HG03457 (cell line): ENCODE measurements at regions not wholly inside any gene's neighbourhood (a gene's known extent, or its start where the extent isn't known, plus 50 kb on each side); places are given as distances from the start of the nearest gene placed in this dataset.

Experiments used
- ATAC-seq: cut with Tn5 transposase; IDR thresholded peaks from one replicate; pipeline ENCODE4 v1.9.1; 2021; ENCODE audit warnings: moderate number of reproducible peaks; ENCODE audit not compliant: unreplicated experiment

DNA sequence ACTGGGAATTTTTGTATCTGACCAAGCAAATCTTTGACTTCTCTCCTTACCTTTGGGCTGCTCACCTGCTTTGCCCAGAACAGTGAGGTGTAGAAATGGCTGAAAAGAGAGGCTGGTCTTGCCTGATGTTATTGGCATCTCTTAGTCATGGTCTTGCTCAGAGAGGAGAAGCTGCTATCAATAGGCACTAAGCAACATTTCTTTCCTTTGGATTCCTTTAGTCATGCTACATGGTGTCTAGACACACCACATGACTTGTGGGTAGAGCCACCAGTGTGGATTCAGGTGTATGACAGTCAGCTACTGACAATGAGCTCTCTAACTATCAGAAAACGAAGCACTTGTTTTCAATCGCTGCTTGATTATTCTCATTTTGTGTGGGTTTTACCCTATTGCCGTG is 341.3 kb upstream of the DCC start:
- no peak for ATAC-seq

DNA sequence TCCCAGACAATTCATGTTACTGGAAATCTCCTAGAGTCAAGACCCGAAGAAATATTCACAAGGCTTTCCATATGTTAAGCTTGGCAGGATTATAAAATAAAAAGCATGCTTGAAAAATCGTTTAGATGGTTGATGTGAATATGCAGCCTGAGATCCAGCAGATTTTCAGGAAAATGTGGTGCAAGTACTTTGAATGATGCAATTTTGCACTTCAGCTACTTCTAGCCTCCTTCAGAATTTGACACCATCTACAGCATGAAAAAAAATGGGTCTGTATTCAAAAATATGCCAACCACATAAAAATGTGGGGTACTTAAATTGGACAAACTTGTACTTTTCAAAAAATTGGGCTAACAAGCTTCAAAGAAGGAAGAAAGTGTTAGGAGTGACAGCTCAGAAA is 340.6 kb upstream of the DCC start:
- no peak for ATAC-seq

DNA sequence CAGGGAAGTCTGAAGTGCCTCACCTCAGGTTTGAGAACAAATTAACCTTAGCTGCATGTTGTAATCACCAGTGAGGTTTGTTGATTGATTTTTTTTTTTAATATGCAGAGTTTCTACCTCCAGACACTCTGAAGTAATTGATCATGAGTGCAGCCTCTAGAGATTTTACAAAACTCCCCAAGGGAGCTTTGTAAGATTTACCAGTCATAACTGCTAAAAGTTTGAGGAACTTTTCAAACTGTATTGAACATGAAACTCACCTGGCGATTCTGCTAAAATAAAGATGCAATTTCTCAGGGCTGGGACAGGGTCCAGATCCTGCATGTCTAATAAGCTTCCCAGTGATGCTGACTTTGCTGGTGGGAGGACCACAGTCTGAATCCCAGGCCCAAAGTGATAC is 339.6 kb upstream of the DCC start:
- no peak for ATAC-seq

DNA sequence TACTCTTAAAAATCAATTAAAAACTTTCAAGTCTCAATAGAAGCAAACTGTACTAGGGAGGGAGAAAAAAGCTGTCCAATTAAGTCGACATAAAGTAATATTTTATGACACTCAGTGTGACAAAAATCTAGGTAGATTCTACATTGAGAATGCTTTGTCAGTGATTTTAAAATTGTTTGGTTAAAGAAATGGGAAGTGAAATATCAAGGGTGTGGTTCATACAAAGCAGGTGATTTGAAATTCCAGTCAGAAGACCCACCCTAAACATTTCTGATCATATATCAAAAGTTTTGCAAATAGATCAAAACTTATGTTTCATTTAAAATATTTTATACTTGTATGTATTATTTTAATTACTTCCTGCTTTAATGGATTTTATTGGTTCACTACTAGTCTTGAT is 338.9 kb upstream of the DCC start:
- ATAC-seq = no peak

DNA sequence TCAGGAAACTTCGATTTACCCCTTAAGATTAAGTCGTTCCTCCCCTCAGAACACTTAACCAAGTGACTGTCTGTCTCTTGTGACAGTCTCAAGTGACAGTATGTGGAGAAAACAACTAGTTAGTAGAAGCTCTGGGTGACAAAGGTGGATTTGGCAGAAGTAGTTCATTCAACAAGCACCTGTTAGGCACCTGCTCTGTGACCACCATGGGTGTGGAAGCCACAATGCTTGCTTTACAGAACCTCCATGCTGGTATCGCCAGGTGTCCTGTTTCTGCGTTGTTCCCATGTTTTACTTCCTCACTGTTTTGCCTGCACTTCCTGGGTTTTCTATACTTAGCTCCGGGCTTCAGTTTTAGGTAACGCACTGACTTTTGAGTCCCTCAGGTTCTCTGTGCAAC is 337.4 kb upstream of the DCC start:
- ATAC-seq = no peak

DNA sequence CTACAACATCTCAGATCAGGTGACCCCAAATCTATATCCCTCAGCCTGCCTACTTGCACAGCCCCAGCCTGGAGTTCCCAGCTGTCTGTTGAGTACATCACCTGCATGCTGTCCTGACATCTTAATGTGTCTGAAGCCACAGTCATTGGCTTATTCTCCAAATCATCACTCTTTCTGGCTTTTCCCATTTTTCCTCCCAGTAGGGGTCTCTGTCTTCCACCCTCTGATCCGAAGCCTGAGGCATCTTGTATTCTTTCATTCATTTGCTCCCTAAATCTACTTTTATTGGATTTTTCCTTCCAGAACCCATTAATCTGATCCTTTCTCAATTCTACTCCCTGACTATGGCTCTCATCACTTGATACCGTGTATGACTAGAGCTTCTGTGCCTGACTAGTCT is 332.9 kb upstream of the DCC start:
- no peak for ATAC-seq

DNA sequence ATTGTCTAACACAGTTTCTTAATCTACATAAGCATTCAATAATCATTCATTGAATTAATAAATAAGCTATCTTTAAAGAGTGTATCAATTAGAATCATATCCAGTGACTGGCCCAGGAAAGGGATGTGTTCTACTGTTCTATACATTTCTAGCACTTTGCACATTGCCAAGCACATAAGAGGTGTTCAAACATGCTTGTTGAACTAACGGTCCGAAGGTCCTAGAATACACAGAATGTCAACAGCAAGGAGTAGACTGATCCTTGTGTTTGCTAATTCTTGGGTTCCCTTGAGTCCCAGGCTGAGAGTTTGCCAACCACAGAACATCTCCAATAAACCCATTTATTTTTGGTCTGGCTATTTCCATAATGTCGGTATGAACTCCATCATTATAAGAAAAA is 331.7 kb upstream of the DCC start:
- no peak for ATAC-seq

DNA sequence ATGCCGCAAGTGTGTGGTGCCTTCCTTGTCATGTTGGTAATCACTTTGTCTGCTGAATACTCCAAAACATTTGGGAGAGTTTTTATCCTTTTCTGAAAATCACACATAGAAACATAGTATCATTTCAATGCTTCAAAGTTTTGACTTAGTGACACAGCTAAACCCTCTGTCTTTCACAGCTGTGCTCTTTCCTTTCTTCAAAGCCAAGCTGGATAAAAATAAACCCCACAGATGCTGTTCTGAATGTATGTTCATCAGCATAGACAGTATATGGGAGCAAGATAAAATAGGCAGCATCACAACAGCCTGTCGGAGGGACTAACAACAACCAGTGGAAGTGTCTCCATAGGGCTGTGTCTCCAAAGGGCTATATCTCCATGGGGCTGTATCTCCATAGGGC is 331.3 kb upstream of the DCC start:
- ATAC-seq = no peak

DNA sequence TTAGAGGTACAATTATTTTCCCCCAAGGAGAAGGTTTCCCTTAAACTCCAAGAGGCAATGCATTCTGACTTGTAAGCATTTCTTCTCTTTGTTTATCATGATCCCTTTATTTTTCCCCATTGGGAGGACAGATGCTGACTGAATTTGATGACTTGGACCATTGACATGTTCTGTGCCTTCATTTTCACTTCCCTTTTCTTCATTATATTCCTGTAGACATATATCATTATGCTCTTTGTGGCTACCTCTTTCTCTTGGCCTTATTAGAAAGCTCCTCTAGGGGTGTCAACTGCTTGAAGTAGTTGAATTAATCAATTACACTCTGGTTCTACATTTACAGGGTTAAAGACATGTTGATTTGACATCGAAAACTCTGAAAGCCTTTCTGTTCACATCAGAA is 330.0 kb upstream of the DCC start:
- ATAC-seq = no peak

DNA sequence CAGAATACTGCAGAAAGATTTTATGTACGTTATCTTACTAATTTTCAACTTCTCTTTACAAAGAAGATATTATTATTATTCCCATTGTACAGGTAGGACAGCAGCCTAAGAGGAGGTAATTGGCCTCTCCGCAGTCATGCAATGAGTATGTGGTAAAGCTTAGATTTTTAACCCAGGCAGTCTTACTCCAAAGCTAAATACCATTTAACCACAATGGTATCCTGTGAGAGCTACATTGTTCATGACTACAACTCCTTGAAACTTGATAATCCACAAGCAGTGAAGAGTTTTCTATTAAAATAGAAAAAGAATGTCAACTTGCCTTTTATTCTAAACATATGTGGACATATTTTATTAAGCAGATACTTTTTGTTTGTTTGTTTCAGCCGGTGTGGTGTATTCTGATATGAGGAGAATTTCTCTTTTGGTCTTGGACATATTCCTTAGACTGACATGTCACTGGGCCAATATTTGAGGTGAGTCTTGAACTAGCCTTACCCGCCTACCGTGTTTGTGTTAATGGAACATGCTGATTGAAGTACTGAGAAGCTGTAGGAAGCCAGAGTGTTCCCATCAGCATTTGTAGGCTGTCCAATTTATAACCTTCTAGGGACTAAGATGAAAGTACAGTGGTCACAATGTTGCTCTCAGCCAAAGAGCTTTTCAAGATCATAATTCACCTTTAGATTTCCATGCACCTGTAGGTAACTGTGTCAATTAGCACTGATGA is 293.9 kb upstream of the DCC start:
- ATAC-seq = no peak

DNA sequence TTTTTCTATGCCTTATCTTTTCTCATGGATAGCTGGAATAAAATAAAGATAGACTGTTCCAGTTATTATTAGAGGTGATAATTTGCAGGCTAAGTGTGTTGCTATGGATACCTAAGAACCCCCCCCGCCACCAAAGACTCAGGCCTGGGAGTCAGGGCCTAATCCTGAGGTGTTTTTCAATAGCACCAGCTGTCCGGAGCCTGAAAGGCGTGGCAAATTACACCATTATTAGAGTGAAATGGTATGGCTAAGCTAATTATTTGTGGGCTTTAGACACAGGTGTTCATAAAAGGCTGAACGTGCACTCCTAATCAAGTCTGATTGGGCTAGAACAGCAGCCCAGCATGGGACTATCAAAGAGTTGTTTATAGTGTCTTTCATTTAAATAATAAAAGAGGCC is 293.2 kb upstream of the DCC start:
- ATAC-seq = no peak

DNA sequence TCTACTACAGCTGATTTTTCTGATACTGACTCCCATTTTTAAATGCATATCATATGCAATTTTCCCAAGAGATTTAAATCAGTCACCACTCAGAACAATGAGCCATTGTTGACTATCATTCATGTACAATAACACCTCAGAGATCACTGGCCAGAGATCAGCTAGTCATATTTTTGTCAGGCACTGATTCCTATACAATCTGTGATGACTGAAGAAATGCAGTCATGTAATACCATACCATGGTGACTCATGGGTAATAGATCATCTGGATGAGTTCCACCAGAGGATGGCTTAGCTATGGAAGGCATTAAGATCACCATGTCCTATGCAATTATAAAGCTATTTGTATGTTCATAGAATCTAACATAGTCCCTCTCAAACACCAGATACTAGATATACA is 285.7 kb upstream of the DCC start:
- no peak for ATAC-seq

DNA sequence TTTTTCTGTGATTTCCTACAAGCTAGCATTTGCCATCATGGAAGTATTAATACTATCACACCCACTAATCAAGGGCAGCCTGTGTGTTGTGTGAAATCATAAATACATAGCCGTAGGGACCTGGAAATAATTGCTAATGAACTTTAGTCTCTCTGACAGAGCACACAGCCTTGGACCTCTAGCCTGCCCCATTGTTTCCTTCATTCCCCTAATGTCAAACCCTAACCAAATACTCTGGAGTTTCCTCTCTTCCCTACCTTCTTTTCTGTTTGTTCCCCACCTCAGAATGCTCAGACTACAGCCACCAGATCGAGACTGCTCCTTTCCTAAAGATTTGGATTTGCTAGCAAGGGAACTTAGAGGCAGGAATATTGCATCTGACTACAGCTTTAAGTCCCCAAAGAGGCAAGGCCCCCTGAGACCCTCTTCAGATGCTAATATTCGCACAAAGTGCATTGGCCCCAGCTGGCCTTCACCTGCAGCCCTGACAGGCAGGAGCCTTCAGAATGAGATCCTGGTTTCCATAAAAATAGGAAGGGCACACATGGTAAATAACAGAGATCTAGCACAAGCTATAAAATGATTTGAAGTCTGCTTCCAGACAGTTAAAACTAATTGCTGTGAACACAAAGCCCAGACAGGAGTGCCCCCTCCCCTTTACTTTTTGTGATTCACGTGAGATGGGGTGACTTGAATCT is 279.2 kb upstream of the DCC start:
- no peak for ATAC-seq

DNA sequence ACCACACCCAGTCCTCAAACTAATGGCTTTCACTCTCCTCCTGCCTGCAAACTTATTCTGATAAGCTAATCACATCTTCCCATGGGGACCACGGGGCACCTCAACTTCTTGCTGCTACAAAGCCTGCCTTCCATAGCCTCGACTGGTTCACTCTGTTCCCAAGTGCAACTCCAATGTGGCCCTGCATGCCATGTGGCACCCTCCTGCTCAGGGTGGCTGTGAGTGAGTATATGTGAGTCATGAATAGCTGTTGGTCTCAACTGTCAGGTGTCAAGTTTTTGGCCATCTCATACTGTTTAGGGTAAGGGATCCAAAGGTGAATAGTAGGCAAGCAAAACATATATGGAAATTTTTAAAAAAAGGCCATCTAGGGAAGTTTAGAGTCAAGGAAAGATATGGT is 276.1 kb upstream of the DCC start:
- ATAC-seq = no peak

DNA sequence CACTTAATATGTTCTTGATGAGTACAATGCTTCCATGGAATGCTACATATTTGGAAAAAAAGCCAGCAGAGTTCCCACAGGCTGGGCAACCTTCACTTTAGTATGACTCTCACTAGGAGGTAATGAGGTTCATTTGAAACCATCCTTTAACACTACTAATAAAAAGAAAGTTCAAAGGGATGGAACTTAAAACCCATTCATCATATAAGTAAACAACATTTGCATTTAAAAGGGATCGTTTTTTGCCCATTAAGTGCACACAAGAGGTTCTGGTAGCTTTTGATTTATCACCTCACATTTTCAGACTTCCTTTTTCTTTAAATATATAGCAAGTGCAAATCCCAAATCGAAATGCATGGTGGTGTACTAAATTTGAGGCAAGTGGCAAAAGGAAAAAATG is 270.8 kb upstream of the DCC start:
- no peak for ATAC-seq

DNA sequence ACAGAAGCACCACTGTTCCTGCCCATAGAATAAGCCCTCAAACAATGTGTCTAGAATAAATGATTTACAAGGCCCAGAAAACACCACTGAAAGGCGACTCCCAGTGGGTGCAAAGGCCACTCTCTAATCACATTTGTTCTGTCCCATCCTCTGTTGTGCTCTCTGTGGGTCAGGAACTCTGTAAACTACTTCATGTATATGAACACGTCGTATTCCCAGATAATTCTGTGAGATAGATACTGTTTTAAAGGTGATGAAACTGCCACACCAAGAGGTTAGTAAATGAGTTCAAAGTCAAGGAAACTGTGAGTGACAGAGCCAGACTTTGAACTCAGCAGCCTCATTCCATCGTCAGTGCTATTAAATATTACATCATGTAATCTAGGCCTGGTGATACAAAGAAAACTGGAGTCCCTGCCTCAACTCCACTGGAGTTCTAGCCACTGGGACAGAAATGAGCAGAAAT is 269.7 kb upstream of the DCC start:
- no peak for ATAC-seq

DNA sequence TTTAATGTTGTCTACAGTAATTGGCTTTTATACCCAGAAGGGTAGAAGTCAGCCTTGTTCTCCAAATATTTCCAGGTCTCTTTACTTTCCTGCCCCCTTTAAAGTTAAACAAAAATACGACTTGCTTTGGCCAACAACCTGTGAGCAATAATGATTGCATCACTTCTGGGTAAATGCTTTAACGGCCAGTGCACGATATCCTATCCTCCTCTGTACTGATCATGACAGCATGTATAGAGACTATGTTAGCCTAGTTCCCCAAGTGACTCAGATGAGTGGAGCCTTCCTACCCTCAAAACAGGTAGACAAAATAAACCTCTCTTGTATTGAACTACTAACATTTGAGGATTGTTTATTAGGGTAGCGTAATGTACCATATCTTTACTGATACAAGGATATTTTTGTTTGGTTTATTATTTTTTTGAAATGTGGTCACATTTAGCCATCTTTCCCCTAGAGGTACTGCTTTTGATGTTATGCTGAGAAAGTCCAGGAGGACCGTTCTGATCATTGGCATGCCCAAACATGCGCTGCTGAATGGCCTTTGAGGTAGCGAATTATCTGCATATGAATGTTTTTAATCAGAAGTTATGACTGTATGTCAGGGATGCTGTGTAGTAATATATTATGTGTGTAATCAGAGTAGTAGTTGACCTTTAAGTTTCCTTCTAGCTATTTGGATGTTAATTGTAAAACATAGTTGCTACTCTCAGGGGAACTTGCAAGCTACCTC is 262.6 kb upstream of the DCC start:
- no peak for ATAC-seq

DNA sequence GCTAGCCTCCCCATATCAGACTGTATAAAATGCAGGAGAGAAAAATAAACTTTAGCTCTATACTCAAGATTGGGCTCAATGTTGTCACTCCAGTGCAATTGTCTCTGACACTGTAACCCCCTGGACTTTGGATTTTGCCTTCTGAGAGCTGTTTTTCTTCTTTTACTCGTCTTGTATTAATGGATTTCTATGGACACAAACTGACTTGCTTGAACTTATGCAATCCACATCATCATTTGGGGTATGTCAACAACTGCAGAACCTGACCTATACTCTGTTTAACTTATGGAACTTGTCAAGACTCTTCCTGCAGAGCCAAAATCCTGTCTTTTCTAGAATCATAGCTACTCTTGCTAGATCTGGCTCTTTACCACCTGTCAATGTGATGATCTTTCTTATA is 257.8 kb upstream of the DCC start:
- no peak for ATAC-seq

DNA sequence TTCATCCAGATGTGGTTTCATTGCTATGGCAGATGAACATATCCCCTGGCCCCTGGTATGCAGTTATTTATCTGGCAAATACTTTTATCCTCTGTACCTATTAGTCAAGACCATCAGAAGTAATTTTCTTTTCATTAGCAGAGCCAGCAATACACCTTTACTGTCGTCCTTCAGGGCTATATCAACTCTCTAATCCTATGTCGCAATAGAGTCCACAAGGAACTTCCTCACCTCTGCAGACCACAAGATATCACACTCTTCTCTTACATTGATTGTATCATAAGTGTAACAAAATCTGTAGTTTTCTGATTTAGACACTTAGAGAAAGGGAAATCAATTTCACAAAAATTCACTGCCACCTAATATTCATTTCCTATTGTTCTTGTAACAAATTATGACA is 252.9 kb upstream of the DCC start:
- no peak for ATAC-seq

DNA sequence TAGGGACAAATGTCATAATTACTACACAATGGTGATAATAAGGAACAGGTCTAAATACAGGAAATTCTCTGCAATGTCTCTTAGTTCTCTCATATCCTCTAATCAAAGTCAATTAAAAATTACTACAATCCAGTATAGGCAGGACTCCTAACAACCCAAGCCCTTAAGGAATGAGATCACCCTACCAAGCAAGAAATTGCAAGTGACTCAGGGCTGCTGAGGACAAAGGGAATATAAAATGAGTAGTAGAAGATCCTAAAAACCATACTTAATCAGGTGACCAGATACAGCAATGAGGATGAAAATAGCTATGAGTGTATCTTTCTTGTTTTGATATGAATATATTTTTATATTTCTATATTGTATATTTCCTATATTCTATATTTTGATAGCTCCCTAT is 250.0 kb upstream of the DCC start:
- ATAC-seq = no peak

DNA sequence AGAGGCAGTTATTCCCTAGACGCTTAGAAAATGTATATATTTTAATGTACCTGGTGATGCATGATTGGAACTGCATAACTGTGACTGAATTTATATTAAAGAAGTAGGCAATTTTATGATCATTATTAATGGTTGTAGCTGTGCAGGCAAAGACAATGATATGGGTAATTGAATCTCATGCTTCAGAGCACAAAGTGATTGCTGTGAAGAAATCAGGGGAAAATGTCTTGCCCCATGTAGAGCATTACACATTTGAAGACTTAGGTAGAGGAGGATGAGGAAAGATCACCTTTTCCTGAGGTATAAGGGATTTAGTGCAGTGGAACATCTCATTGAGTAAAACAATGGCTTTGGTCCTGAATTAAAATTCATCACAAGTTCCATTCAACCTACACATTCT is 246.8 kb upstream of the DCC start:
- ATAC-seq = no peak

DNA sequence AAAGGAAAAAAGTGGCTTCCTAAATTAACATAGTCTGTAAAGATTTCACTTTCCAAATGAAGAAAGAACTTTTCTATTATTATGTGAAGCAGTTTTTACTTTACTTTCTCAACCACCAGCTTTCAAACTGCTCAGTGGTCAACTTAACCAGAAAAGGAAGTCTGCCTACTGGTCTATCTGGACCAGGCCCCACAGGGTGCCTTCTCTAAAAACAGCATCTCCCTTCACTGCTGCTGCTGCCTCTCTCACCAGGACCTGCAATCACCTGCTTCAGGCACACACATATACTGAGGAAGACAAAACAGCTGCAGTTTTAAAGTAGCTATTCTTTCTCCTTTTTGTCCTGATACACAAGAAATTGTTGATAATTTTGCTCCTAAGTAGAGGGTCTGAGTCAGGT is 221.3 kb upstream of the DCC start:
- no peak for ATAC-seq
